ENCODE measurements at regions not wholly inside any gene's neighbourhood (a gene's known extent, or its start where the extent isn't known, plus 50 kb on each side); places are given as distances from the start of the nearest gene placed in this dataset.

- TF ChIP-seq POLR2AphosphoS5 (IDR thresholded peaks at IDR 0.05) (no peak), CTCF (IDR thresholded peaks at IDR 0.05 in 8 of 11, conservative IDR thresholded peaks at IDR 0.05 in 3 of 11) (no peak)
Measured at GRCh38 chrX:39788521-39788920, 309.2 kb downstream of the BCOR start.

Data from spleen (tissue), 7 donors.